ENCODE measurements at regions not wholly inside any gene's neighbourhood (a gene's known extent, or its start where the extent isn't known, plus 50 kb on each side); places are given as distances from the start of the nearest gene placed in this dataset.
"Not testable (repeated sequence)": the region's sequence is repeated elsewhere in the genome, so short reads cannot be mapped to it uniquely, and the experiment has no call there.

DNA sequence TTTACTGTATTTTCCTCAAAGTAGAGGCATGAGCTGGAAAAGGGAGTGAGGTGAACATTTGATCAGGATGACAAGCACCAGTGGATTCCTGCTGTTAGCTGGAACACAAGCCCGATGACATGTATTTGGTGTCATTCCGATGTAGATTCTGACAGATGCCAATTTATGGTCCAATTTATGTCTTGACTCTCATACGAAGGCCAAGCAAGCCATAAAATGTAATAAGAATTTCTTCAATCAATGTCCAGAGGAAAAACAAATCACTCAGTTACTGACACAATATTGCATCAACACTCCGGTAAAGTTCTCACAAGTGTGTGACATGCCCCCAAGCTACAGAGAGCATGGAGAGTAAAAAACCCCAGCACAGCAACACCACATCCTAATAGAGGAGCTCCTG is 138.3 kb upstream of the ZNF521 start (continued):
- TF ChIP-seq, protein P1, sequence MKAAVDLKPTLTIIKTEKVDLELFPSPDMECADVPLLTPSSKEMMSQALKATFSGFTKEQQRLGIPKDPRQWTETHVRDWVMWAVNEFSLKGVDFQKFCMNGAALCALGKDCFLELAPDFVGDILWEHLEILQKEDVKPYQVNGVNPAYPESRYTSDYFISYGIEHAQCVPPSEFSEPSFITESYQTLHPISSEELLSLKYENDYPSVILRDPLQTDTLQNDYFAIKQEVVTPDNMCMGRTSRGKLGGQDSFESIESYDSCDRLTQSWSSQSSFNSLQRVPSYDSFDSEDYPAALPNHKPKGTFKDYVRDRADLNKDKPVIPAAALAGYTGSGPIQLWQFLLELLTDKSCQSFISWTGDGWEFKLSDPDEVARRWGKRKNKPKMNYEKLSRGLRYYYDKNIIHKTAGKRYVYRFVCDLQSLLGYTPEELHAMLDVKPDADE (IDR thresholded peaks at IDR 0.05), result no peak
- no peak for TF ChIP-seq ZNF114 (CRISPR knock-in tag; IDR thresholded peaks at IDR 0.05)

DNA sequence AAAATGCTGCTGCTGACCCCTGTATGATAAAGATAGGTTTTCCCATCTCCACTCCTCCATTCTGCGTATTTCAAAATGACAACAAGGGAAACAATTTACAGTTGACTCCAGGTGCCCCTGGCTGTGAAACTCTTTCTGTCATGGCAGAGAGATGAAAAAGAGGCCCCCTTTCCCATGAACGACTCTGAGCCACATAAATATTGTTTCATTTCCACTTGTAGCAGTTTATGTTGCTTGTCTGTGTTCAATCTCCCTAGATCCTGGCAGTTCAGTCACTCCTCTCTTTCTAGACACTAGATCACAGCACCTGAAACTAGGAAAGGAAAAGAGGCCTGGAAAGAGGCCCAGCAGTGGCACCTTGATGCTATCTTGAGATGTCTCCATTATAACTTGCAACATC is 121.0 kb upstream of the ZNF521 start:
- Histone ChIP-seq H3F3A (replicated peaks; ENCODE audit: low read depth) (no peaks in the 10 kb centered on the region), H3K4me3 (no peak overlapping the region), H3K4me1 (ENCODE audit: insufficient read depth) (no peaks in the 10 kb centered on the region), H3K27me3 (ENCODE audit: insufficient read depth) (no peaks in the 10 kb centered on the region), H2AFZ (no peak overlapping the region), H3K27ac (ENCODE audit: low read depth) (no peak overlapping the region), H3K4me2 (no peak overlapping the region), H3K79me2 (replicated peaks; ENCODE audit: insufficient read depth) (no peaks in the 10 kb centered on the region), H3K36me3 (ENCODE audit: insufficient read depth) (no peaks in the 10 kb centered on the region), H4K20me1 (replicated peaks; ENCODE audit: insufficient read depth) (no peaks in the 10 kb centered on the region), H3K9me2 (ENCODE audit: insufficient read depth) (peaks cover 6% of the 10 kb centered on the region; the same call in 1 of the 2 replicates)
- no peak overlapping the region for H3K4me3 Mint-ChIP-seq
- no peaks in the 10 kb centered on the region for H3K36me3 Mint-ChIP-seq (ENCODE audit: low read depth)
- H3K27ac Mint-ChIP-seq, result no peak overlapping the region
- H3K27me3 Mint-ChIP-seq (ENCODE audit: insufficient read depth, low read depth, poor library complexity), result peaks cover 4% of the 10 kb centered on the region
- DNase-seq (ENCODE audit: low spot score) (no peak), ATAC-seq (no peak)
- TF ChIP-seq CREB1 (CRISPR knock-in tag; IDR thresholded peaks at IDR 0.05; ENCODE audit: low read depth), result no peak
- no peak for TF ChIP-seq STAT1 (IDR thresholded peaks at IDR 0.05; ENCODE audit: unreplicated experiment)
- TF ChIP-seq EZH2phosphoT487 (IDR thresholded peaks at IDR 0.05; ENCODE audit: unreplicated experiment), result no peak
- TF ChIP-seq JUNB (IDR thresholded peaks at IDR 0.05; ENCODE audit: unreplicated experiment), result no peak
- TF ChIP-seq ZNF331 (CRISPR knock-in tag; IDR thresholded peaks at IDR 0.05; ENCODE audit: low read depth), result no peak
- TF ChIP-seq, protein P1 (IDR thresholded peaks at IDR 0.05), result no peak
- no peak for TF ChIP-seq ZNF114 (CRISPR knock-in tag; IDR thresholded peaks at IDR 0.05)
- no peaks in the 10 kb centered on the region for H3K4me1 Mint-ChIP-seq
- H3K9me3 Mint-ChIP-seq, result no peaks in the 10 kb centered on the region; the same call in 2 of the 3 replicates

DNA sequence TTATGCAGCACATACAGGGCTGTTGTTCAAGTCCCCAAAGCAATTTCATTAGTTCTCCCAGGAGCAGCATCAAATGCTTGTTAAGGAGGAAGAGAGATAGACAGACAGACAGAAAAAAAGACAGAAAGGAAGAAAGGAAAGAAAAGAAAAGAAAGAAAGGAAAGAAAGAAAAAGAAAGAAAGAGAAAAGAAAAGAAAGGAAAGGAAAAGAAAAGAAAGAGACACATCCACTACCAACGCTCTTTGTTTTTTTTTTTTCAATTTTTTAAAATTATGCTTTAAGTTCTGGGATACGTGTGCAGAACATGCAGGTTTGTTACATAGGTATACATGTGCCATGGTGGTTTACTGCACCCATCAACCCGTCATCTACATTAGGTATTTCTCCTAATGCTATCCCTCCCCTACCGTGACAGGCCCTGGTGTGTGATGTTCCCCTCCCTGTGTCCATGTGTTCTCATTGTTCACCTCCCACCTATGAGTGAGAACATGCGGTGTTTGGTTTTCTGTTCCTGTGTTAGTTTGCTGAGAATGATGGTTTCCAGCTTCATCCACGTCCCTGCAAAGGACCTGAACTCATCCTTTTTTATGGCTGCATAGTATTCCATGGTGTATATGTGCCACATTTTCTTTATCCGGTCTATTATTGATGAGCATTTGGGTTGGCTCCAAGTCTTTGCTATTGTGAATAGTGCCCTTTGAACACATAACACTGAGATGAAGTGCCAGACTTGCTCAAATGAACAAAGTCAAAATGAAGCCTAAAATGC is 119.0 kb upstream of the ZNF521 start:
- H3K4me1 Mint-ChIP-seq, result peaks cover 15% of the 10 kb centered on the region
- not testable (repeated sequence) for DNase-seq (ENCODE audit: low spot score); H3K36me3 Mint-ChIP-seq (ENCODE audit: low read depth); H3K27ac Mint-ChIP-seq; H3K4me3 ChIP-seq; H3K27me3 Mint-ChIP-seq (ENCODE audit: insufficient read depth, low read depth, poor library complexity); H2AFZ ChIP-seq; H3F3A ChIP-seq (replicated peaks; ENCODE audit: low read depth); H3K79me2 ChIP-seq (replicated peaks; ENCODE audit: insufficient read depth); H3K36me3 ChIP-seq (ENCODE audit: insufficient read depth); H3K27ac ChIP-seq (ENCODE audit: low read depth); H3K4me3 Mint-ChIP-seq; H3K27me3 ChIP-seq (ENCODE audit: insufficient read depth); H3K9me2 ChIP-seq (ENCODE audit: insufficient read depth); H3K4me2 ChIP-seq; ATAC-seq; H3K9me3 Mint-ChIP-seq; H4K20me1 ChIP-seq (replicated peaks; ENCODE audit: insufficient read depth)
- H3K4me1 ChIP-seq (ENCODE audit: insufficient read depth), result peaks cover 11% of the 10 kb centered on the region

All from GM23338 (cell line).